ENCODE measurements at regions not wholly inside any gene's neighbourhood (a gene's known extent, or its start where the extent isn't known, plus 50 kb on each side); places are given as distances from the start of the nearest gene placed in this dataset.

DNA sequence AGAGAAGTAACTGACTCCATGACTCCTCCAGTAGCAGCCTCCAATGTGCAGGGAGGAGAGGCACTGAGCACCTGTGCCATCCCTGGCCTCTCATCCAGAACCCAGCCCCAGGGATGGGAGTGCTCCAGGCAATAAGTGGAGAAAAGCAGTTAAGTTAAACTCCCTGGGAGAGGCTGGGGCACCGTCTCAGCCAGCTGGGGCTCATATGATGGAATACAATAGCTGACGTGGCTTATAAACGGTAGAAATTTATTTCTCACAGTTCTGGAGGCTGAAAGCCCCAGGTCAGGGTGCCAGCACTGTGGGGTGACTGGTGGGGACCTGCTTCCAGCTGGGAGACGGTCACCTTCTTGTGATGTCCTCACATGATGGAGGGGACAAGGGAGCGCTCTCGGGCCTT is 94.7 kb downstream of the RAMP3 start:
- no peak for DNase-seq (ENCODE audit: low read depth)
- H3K4me3 ChIP-seq (ENCODE audit: control insufficient read depth, low read depth, low read length) = no peak overlapping the region
- TF ChIP-seq, protein P1, sequence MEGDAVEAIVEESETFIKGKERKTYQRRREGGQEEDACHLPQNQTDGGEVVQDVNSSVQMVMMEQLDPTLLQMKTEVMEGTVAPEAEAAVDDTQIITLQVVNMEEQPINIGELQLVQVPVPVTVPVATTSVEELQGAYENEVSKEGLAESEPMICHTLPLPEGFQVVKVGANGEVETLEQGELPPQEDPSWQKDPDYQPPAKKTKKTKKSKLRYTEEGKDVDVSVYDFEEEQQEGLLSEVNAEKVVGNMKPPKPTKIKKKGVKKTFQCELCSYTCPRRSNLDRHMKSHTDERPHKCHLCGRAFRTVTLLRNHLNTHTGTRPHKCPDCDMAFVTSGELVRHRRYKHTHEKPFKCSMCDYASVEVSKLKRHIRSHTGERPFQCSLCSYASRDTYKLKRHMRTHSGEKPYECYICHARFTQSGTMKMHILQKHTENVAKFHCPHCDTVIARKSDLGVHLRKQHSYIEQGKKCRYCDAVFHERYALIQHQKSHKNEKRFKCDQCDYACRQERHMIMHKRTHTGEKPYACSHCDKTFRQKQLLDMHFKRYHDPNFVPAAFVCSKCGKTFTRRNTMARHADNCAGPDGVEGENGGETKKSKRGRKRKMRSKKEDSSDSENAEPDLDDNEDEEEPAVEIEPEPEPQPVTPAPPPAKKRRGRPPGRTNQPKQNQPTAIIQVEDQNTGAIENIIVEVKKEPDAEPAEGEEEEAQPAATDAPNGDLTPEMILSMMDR (conservative IDR thresholded peaks at IDR 0.05; ENCODE audit: control insufficient read depth, insufficient read depth, low read depth, low read length) = no peak

DNA sequence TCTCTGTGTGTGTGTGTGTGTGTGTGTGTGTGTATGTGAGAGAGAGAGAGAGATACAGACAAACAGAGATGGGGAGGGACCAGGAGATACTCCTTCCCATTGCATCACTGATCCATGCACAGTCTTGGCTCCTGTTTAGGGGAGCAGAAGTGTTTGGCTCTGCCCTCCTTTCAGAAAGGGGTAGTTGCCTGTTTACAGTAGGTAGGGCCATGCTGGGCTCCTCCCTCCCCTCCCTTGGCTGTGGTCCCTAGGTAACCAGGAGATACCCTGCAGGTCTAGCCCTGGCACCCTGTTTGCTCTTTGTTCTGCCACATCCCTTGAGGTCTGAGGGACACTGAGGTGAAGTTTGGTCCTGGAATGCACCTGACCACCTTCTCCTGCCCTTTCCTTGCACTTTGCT is 95.3 kb downstream of the RAMP3 start:
- TF ChIP-seq, protein P1 (conservative IDR thresholded peaks at IDR 0.05; ENCODE audit: control insufficient read depth, insufficient read depth, low read depth, low read length) = no peak
- no peak for DNase-seq (ENCODE audit: low read depth)
- no peak overlapping the region for H3K4me3 ChIP-seq (ENCODE audit: control insufficient read depth, low read depth, low read length)

DNA sequence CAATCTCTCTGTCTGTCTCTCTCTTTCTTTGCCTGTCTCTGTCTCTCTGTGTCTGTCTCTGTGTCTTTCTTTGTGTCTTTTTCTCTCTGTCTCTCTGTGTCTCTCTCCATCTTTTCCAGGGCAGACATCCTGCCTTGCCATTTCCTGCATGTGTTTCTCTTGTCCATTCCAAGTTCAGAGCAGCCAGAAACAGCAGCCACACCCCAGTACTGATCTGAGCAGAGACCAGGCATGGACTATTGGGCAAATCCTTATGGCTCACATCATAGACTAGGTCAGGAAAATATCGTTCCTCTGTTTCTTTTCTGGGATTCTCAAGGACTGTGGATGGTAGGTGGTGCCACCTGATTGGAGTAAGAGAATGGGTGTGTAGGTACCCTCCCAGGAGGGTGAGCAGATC is 95.8 kb downstream of the RAMP3 start:
- H3K4me3 ChIP-seq (ENCODE audit: control insufficient read depth, low read depth, low read length) = no peak overlapping the region
- no peak for DNase-seq (ENCODE audit: low read depth)
- TF ChIP-seq, protein P1 (conservative IDR thresholded peaks at IDR 0.05; ENCODE audit: control insufficient read depth, insufficient read depth, low read depth, low read length) = no peak

DNA sequence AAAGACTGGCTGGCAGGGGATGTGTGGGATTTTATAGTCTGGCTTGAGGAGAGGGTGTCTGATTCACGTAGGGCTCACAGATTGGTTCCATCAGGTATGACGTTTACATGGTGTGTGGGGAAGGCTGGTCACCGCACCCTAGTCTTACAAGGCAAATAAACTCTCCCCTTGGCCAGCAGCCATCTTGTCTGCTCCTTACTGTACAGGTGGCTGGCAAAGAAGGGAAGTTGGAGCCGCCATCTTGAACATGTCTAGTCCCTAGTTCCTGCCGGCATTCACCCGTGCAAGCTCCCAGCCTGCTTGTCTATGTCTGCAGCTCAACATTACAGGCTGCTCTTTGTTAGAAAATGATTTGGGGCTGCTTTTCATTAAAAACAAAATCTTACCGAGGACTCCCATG is 97.6 kb downstream of the RAMP3 start:
- no peak for DNase-seq (ENCODE audit: low read depth)
- TF ChIP-seq, protein P1 (conservative IDR thresholded peaks at IDR 0.05; ENCODE audit: control insufficient read depth, insufficient read depth, low read depth, low read length) = no peak
- H3K4me3 ChIP-seq (ENCODE audit: control insufficient read depth, low read depth, low read length) = no peak overlapping the region

DNA sequence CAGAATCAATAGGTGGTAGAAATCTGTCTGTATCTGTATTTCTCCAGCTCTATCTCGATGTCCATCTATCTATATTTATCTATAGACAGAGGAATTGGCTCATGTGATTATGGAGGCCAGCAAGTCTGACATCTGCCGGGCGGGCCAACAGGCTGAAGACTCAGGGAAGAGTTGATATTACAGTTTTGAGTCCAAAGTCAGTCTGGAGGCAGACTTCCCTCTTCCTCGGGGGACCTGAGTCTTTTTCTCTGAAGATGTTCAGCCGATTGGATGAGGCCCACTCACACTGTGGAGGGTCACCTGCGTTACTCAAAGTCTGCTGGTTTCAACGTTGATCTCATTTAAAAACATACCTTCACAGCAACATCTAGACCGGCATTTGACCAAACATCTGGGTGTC is 98.7 kb downstream of the RAMP3 start:
- TF ChIP-seq, protein P1 (conservative IDR thresholded peaks at IDR 0.05; ENCODE audit: control insufficient read depth, insufficient read depth, low read depth, low read length) = no peak
- DNase-seq (ENCODE audit: low read depth) = no peak
- H3K4me3 ChIP-seq (ENCODE audit: control insufficient read depth, low read depth, low read length) = no peak overlapping the region

DNA sequence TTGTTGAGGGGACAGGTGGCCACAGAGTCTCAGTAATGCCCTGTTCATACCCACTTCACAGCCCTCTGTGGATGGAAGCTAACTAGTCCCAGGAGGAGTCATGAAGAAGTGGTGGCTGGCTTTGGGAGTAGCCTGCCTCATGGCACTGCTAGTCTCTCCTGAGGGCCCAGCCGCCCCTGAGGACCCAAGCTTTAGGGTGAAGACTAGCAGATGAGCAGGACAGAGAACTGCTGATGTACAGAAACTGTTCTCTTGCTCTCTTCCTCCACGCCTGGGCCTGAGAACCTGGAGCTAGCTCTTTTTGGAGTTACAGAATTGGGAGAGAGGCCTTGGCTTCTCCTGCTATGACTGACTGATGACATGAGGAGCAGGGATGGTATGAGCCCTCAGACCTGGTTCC is 99.2 kb downstream of the RAMP3 start:
- no peak overlapping the region for H3K4me3 ChIP-seq (ENCODE audit: control insufficient read depth, low read depth, low read length)
- TF ChIP-seq, protein P1 (conservative IDR thresholded peaks at IDR 0.05; ENCODE audit: control insufficient read depth, insufficient read depth, low read depth, low read length) = no peak
- DNase-seq (ENCODE audit: low read depth) = no peak

DNA sequence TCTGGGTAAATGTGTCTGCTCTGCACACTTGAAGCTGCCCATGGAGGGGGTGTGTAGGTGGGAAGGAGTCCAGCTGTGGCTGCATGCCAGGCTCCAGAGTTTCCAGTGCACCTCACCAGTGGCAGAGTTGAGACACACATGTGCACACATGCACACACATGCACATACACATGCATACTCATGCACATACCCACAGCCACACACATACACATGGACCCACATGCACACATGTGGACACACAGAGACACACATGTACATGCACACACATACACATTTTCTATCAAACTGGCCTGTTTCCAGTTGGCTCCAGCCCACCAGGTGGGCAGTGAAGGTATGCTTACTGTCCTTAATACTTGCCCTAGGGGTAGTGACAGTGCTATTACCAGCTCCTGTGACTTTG is 99.7 kb downstream of the RAMP3 start:
- no peak for DNase-seq (ENCODE audit: low read depth)
- no peak overlapping the region for H3K4me3 ChIP-seq (ENCODE audit: control insufficient read depth, low read depth, low read length)
- TF ChIP-seq, protein P1 (conservative IDR thresholded peaks at IDR 0.05; ENCODE audit: control insufficient read depth, insufficient read depth, low read depth, low read length) = no peak

Data from fibroblast of mammary gland (primary cell).